ENCODE measurements at regions not wholly inside any gene's neighbourhood (a gene's known extent, or its start where the extent isn't known, plus 50 kb on each side); places are given as distances from the start of the nearest gene placed in this dataset.
A peak's percentile ranks its signal among the peaks of the same experiment; 100 is the strongest.

DNA sequence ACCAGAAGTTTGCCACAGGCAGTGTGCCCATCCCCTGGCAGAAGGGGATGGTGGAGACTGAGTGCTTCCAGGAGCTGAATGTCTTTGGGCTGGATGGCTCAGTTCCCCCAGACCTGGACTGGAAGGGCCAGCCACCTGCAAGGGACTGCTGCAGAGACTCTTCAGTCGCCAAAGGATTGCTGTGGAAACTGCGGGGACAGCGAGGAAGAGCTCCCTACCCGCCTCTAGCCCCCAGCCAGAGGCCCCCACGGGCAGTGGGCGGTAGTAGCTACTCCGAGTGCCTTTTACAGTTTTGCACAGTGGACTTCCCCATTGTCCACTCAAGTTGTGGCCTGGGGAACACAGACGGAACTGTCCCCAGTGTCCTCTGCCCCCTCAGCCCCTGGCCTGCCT, 138.5 kb downstream of the ZDHHC20 start:
- Histone ChIP-seq H3K4me3 (ENCODE audit: insufficient read depth, low read depth, low read length) (no peak overlapping the region), H4K20me1 (ENCODE audit: insufficient read depth, low read length) (no peaks in the 10 kb centered on the region), H3K9me3 (ENCODE audit: insufficient read depth, low read depth, low read length) (no peaks in the 10 kb centered on the region), H3K4me2 (ENCODE audit: low read length) (no peak overlapping the region), H3K36me3 (ENCODE audit: insufficient read depth, low read length) (no peaks in the 10 kb centered on the region), H3K9ac (ENCODE audit: low read length) (no peak overlapping the region), H3K27ac (ENCODE audit: low read depth, low read length) (no peak overlapping the region), H2AFZ (ENCODE audit: low read depth, low read length) (no peak overlapping the region), H3K4me1 (ENCODE audit: insufficient read depth, low read length) (no peaks in the 10 kb centered on the region), H3K79me2 (ENCODE audit: insufficient read depth, low read length) (no peaks in the 10 kb centered on the region), H3K27me3 (ENCODE audit: insufficient read depth, low read length) (no peaks in the 10 kb centered on the region)
- peak overlapping the region; percentile 44 for H3K27ac Mint-ChIP-seq (ENCODE audit: unreplicated experiment)
- no peak for TF ChIP-seq EZH2 (IDR thresholded peaks at IDR 0.05; ENCODE audit: insufficient read depth, low read length)
- TF ChIP-seq, protein P1, sequence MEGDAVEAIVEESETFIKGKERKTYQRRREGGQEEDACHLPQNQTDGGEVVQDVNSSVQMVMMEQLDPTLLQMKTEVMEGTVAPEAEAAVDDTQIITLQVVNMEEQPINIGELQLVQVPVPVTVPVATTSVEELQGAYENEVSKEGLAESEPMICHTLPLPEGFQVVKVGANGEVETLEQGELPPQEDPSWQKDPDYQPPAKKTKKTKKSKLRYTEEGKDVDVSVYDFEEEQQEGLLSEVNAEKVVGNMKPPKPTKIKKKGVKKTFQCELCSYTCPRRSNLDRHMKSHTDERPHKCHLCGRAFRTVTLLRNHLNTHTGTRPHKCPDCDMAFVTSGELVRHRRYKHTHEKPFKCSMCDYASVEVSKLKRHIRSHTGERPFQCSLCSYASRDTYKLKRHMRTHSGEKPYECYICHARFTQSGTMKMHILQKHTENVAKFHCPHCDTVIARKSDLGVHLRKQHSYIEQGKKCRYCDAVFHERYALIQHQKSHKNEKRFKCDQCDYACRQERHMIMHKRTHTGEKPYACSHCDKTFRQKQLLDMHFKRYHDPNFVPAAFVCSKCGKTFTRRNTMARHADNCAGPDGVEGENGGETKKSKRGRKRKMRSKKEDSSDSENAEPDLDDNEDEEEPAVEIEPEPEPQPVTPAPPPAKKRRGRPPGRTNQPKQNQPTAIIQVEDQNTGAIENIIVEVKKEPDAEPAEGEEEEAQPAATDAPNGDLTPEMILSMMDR (IDR thresholded peaks at IDR 0.05; ENCODE audit: insufficient read depth, low read depth, low read length), result no peak
- no peak for DNase-seq (ENCODE audit: low read depth)
- no peaks in the 10 kb centered on the region for H3K9me3 Mint-ChIP-seq (ENCODE audit: unreplicated experiment)
- H3K4me3 Mint-ChIP-seq (ENCODE audit: unreplicated experiment), result no peak overlapping the region
- peaks cover 3% of the 10 kb centered on the region for H3K27me3 Mint-ChIP-seq (ENCODE audit: low read depth, unreplicated experiment)
- no peak for FAIRE-seq
- peaks cover 8% of the 10 kb centered on the region for H3K36me3 Mint-ChIP-seq (ENCODE audit: low read depth, unreplicated experiment)
- no peaks in the 10 kb centered on the region for H3K4me1 Mint-ChIP-seq (ENCODE audit: low read depth, unreplicated experiment)

DNA sequence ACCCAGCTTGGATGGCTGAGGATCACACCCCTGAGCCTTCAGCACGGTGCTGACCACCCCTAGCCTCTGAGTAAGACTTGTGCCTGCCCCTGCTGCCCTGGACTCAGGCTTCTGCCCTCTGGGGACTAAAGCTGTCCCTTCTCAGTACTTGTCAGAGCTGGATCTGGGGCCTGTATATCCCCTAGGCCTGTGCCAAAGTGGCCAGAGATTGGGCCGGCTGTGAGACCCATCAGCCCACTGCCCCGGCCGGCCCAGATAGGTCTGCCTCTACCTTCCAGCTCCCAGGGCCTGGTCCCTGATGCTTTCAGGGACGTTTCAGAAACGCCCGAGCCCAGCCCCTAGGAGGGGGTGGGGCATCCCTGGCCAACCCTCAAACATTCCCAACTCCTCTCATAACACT, 137.8 kb downstream of the ZDHHC20 start:
- FAIRE-seq, result no peak

DNA sequence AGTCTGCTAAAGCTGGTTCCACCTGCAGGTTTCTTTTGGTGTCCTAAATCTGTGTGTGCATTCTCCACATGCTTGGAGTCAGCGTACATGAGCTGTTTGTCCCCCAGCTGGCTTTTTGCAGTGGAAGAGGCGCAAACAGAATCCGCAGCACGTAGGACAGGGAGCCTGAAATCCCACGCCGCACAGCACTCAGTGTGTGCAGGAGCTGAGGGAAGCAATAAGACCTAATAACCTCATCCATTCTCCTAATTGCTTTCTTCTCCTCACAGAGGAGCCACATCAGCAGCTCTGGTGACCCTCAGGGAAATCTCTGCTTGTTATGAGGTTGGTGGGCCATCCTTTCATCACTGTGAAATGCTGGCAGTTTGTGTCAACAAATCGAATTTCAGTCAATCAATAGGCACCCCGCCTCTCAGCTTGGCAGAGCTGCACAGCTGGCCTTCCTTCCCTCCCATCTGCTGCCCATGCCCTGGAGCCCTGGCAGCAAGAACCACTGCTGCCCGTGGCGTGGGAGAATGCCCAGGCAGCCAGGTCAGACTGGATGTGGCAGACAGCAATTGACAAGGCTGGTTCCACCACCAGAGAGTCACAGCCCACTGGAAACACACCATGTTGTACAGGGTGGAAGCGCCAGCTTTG, 136.7 kb downstream of the ZDHHC20 start:
- Histone ChIP-seq H3K4me2 (ENCODE audit: low read length) (no peak overlapping the region), H3K4me1 (ENCODE audit: insufficient read depth, low read length) (peaks cover 10% of the 10 kb centered on the region), H4K20me1 (ENCODE audit: insufficient read depth, low read length) (no peaks in the 10 kb centered on the region), H3K27ac (ENCODE audit: low read depth, low read length) (no peak overlapping the region), H3K27me3 (ENCODE audit: insufficient read depth, low read length) (no peaks in the 10 kb centered on the region), H3K36me3 (ENCODE audit: insufficient read depth, low read length) (no peaks in the 10 kb centered on the region), H3K9ac (ENCODE audit: low read length) (no peak overlapping the region), H3K9me3 (ENCODE audit: insufficient read depth, low read depth, low read length) (no peaks in the 10 kb centered on the region), H3K4me3 (ENCODE audit: insufficient read depth, low read depth, low read length) (no peak overlapping the region), H3K79me2 (ENCODE audit: insufficient read depth, low read length) (no peaks in the 10 kb centered on the region), H2AFZ (ENCODE audit: low read depth, low read length) (no peak overlapping the region)
- no peak overlapping the region for H3K4me3 Mint-ChIP-seq (ENCODE audit: unreplicated experiment)
- no peak overlapping the region for H3K27ac Mint-ChIP-seq (ENCODE audit: unreplicated experiment)
- no peak for TF ChIP-seq EZH2 (IDR thresholded peaks at IDR 0.05; ENCODE audit: insufficient read depth, low read length)
- TF ChIP-seq, protein P1 (IDR thresholded peaks at IDR 0.05; ENCODE audit: insufficient read depth, low read depth, low read length), result no peak
- H3K36me3 Mint-ChIP-seq (ENCODE audit: low read depth, unreplicated experiment), result peaks cover 6% of the 10 kb centered on the region
- FAIRE-seq, result no peak
- H3K27me3 Mint-ChIP-seq (ENCODE audit: low read depth, unreplicated experiment), result peaks cover 4% of the 10 kb centered on the region
- no peaks in the 10 kb centered on the region for H3K9me3 Mint-ChIP-seq (ENCODE audit: unreplicated experiment)
- DNase-seq (ENCODE audit: low read depth), result no peak
- H3K4me1 Mint-ChIP-seq (ENCODE audit: low read depth, unreplicated experiment), result no peaks in the 10 kb centered on the region

More for the DNA sequence above, 137.8 kb downstream of the ZDHHC20 start:
- Histone ChIP-seq H3K9ac (ENCODE audit: low read length) (no peak overlapping the region), H3K4me3 (ENCODE audit: insufficient read depth, low read depth, low read length) (no peak overlapping the region), H2AFZ (ENCODE audit: low read depth, low read length) (no peak overlapping the region), H3K4me1 (ENCODE audit: insufficient read depth, low read length) (peaks cover 6% of the 10 kb centered on the region), H3K9me3 (ENCODE audit: insufficient read depth, low read depth, low read length) (no peaks in the 10 kb centered on the region), H3K79me2 (ENCODE audit: insufficient read depth, low read length) (no peaks in the 10 kb centered on the region), H3K36me3 (ENCODE audit: insufficient read depth, low read length) (no peaks in the 10 kb centered on the region), H3K4me2 (ENCODE audit: low read length) (no peak overlapping the region), H4K20me1 (ENCODE audit: insufficient read depth, low read length) (no peaks in the 10 kb centered on the region), H3K27ac (ENCODE audit: low read depth, low read length) (no peak overlapping the region), H3K27me3 (ENCODE audit: insufficient read depth, low read length) (no peaks in the 10 kb centered on the region)
- Mint-ChIP-seq H3K27ac (ENCODE audit: unreplicated experiment) (no peak overlapping the region), H3K4me1 (ENCODE audit: low read depth, unreplicated experiment) (no peaks in the 10 kb centered on the region), H3K36me3 (ENCODE audit: low read depth, unreplicated experiment) (peaks cover 8% of the 10 kb centered on the region), H3K27me3 (ENCODE audit: low read depth, unreplicated experiment) (peaks cover 4% of the 10 kb centered on the region), H3K9me3 (ENCODE audit: unreplicated experiment) (no peaks in the 10 kb centered on the region), H3K4me3 (ENCODE audit: unreplicated experiment) (no peak overlapping the region)
- no peak for TF ChIP-seq EZH2 (IDR thresholded peaks at IDR 0.05; ENCODE audit: insufficient read depth, low read length)
- TF ChIP-seq, protein P1 (IDR thresholded peaks at IDR 0.05; ENCODE audit: insufficient read depth, low read depth, low read length), result no peak
- no peak for DNase-seq (ENCODE audit: low read depth)
